Fibroblast of pulmonary artery (primary cell): ENCODE measurements at regions not wholly inside any gene's neighbourhood (a gene's known extent, or its start where the extent isn't known, plus 50 kb on each side); places are given as distances from the start of the nearest gene placed in this dataset.
"Not testable (repeated sequence)": the region's sequence is repeated elsewhere in the genome, so short reads cannot be mapped to it uniquely, and the experiment has no call there.

Experiments
- DNase-seq: peaks from one replicate; pipeline ENCODE4 v3.0.0-alpha.2; 2010; ENCODE audit warnings: low read depth
- H3K4me3 ChIP-seq: replicated peaks from 2 replicates; pipeline ENCODE4 v1.5.1; 2011; ENCODE audit warnings: low read depth, mild to moderate bottlenecking, control low read depth, low read length, moderate library complexity
- CTCF ChIP-seq: IDR thresholded peaks from 2 replicates; pipeline ENCODE4 v1.5.1; 2011; ENCODE audit warnings: mild to moderate bottlenecking, control low read depth, low read length, inconsistent platforms; ENCODE audit errors: missing control alignments

- no peak overlapping the region for H3K4me3 ChIP-seq
- no peak for DNase-seq
- TF ChIP-seq CTCF: no peak
Measured at GRCh38 chr5:101080462-101081240, 177.6 kb upstream of the ST8SIA4 start.

GRCh38 chr5:101068298-101068697 is 165.2 kb upstream of the ST8SIA4 start:
- no peak for TF ChIP-seq CTCF
- no peak overlapping the region for H3K4me3 ChIP-seq
- no peak for DNase-seq

- DNase-seq: no peak
- TF ChIP-seq CTCF: no peak
- H3K4me3 ChIP-seq: no peak overlapping the region
Measured at GRCh38 chr5:101067429-101067828, 164.3 kb upstream of the ST8SIA4 start.

- H3K4me3 ChIP-seq: no peak overlapping the region
- TF ChIP-seq CTCF: no peak
Measured at GRCh38 chr5:101062902-101063301, 159.8 kb upstream of the ST8SIA4 start.

GRCh38 chr5:101047181-101047580 is 144.1 kb upstream of the ST8SIA4 start:
- no peak overlapping the region for H3K4me3 ChIP-seq
- no peak for TF ChIP-seq CTCF
- no peak for DNase-seq

More at GRCh38 chr5:101062902-101063301, 159.8 kb upstream of the ST8SIA4 start:
- DNase-seq: no peak

GRCh38 chr5:101045689-101046088 is 142.6 kb upstream of the ST8SIA4 start:
- peak; percentile 18 for TF ChIP-seq CTCF
- peak; percentile 29 for DNase-seq
- H3K4me3 ChIP-seq: no peak overlapping the region

GRCh38 chr5:101040002-101040401 is 136.9 kb upstream of the ST8SIA4 start:
- H3K4me3 ChIP-seq, DNase-seq: not testable (repeated sequence)
